HG03432 (cell line): ENCODE measurements at regions not wholly inside any gene's neighbourhood (a gene's known extent, or its start where the extent isn't known, plus 50 kb on each side); places are given as distances from the start of the nearest gene placed in this dataset.
A peak's percentile ranks its signal among the peaks of the same experiment; 100 is the strongest.

Source experiments
- ATAC-seq: cut with Tn5 transposase; IDR thresholded peaks from one replicate; pipeline ENCODE4 v1.9.1; 2021; ENCODE audit warnings: mild to moderate bottlenecking, moderate library complexity; ENCODE audit not compliant: unreplicated experiment

DNA sequence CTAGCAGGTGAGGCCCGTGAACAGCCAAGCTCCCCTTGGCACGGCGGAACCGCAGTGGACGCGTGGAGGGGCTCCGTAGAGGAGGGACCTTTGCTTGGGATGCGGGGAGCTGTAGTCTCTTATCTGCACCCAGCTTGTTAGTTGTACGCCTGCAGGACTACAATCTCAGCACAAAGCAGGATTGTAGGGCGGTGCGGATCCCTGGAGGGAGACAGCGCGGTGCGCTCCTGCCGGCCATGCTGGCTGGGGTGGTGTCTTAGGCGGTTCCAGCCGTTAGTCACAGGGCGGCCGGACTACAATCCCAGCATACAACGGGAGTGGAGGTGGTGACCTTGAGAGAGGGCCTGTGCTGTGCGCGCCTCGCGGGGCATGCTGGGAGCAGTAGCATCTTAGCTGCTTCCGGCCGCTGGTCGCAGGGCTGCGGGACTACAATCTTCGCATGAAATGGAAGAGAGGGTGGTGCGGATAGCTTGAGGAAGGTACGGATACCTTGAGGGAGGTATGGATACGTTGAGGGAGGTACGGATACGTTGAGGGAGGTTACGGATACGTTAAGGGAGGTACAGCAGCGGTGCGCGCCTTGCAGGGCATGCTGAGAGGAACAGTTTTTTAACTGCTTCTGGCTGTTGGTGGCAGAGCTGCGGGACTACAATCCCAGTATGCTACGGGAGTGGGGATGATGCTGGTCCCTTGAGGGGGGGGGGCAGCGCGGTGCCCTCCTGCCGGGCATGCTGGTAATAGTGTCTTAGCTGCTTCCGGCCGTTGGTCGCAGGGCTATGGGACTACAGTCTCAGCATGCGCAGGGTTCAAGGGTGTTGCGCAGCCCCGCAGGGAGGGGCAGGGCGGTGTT, 1419.1 kb downstream of the UQCRFS1 start:
- peak; percentile 90 for ATAC-seq

DNA sequence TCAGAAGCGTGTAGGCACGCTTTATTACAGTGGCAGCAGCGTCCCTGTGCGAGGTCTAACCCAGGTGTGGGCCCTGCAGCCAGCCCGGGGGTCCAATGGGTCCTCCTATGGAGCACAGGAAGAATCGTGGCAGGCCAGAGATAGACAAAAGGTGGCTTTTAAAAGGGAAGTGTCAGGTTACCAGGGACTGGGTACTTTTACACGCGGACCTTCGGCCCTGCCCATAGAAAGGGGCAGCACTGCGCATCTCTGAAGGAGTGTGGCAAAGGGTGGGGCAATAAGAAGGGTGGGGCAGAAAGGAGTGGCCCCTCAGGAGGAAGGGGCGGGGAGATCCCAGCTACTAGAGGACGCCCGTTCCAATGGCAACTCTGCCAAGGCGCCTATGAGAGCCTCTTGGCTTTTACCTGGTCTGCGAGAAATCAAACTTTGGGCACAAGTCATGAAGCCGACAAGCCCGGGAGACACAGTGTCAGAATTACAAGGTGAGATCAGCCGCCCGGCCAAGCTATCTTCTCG, 1419.8 kb downstream of the UQCRFS1 start:
- ATAC-seq: peak; percentile 77

GRCh38 chr19:27792576-27793127, 1420.3 kb downstream of the UQCRFS1 start:
- no peak for ATAC-seq

- ATAC-seq: no peak
Measured at GRCh38 chr19:27780367-27781075, 1432.4 kb downstream of the UQCRFS1 start.

GRCh38 chr19:27779954-27780353, 1433.0 kb downstream of the UQCRFS1 start:
- ATAC-seq: no peak

- no peak for ATAC-seq
Measured at GRCh38 chr19:27777726-27778125, 1435.2 kb downstream of the UQCRFS1 start.

DNA sequence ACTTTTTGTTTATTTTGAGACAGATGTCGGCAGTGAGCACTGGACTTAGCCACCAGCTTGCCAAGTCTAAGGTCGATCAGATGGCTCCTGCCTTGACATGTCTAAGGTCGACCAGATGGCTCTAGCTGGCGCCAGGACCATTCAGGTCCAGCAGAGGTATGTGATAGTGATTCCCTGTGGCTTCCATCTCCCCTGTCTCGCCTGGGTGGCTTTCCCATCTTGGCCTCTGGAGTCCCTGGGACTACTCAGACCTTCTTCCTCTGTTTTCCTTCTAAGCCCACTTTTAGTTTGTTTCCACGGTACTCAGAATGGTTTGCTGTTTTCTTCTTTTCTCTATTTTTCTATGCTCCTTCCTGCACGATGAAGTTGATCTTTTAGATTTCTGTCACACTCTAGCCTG, 1435.7 kb downstream of the UQCRFS1 start:
- no peak for ATAC-seq

- ATAC-seq: no peak
Measured at GRCh38 chr19:27776524-27776923, 1436.4 kb downstream of the UQCRFS1 start.

DNA sequence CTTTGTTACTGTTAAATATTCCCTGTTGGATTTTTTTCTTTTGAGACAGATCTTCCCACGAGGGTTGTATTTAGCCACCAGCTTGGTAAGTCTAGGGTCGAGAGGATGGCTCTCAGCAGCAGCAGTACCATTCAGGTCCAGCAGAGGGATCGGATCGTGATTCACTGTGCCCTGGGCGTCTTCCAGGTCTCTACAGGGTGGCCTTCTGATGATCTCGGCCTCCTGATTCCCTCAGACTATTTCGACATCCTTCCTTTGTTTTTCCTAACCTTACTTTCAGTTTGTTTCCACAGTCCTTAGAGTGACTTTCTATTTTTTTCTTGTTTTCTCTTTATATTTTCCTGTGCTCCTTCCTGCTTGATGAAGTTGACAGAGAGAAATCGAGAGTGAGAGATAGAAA, 1436.9 kb downstream of the UQCRFS1 start:
- no peak for ATAC-seq

GRCh38 chr19:27775395-27775794, 1437.6 kb downstream of the UQCRFS1 start:
- ATAC-seq: no peak

GRCh38 chr19:27774827-27775226, 1438.1 kb downstream of the UQCRFS1 start:
- ATAC-seq: no peak

DNA sequence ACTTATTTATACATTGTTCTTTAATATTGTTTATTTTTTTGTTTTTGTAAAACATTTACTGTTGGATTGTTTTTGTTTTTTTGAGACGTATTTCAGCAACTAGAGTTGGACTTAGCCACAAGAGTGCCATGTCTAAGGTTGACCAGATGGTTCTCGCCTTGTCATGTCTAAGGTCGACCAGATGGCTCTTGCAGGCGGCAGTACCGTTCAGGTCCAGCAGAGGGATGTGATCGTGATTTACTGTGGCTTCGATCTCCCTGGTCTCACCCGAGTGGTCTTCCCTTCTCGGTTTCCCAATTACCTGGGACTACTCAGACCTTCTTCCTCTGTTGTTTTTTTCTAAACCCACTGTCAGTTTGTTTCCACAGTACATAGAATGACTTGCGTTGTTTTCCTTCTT, 1438.6 kb downstream of the UQCRFS1 start:
- no peak for ATAC-seq

DNA sequence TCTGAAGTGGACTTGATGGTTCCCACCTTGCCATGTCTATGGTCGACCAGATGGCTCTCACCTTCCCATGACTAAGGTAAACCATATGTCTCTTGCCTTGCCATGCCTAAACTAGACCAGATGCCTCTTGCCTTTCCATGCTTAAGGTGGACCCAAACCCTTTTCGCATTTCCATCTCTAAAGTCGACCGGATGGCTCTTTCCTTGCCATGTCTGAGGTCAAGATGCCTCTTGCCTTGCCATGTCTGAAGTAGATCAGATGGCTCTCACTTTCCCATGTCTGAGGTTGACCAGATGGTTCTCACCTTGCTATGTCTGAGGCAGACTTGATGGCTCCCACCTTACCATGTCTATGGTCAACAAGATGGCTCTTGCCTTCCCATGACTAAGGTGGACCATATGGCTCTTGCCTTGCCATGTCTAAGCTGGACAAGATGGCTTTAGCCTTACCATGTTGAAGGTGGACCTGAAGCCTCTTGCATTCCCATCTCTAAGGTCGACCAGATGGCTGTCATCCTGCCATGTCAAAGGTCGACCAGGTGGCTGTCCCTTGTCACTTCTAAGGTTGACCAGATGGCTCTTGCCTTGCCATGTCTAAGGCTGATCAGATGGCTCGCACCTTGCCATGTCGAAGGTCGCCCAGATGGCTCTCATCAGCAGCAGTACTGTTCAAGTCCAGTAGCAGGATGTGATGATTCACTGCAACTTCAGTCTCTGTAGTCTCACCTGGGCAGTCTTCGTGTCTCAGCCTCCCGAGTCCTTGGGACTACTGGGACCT, 1439.4 kb downstream of the UQCRFS1 start:
- ATAC-seq: no peak

GRCh38 chr19:27772059-27772458, 1440.9 kb downstream of the UQCRFS1 start:
- ATAC-seq: no peak

- ATAC-seq: no peak
Measured at GRCh38 chr19:27770095-27770494, 1442.9 kb downstream of the UQCRFS1 start.

- no peak for ATAC-seq
Measured at GRCh38 chr19:27767234-27767633, 1445.7 kb downstream of the UQCRFS1 start.

DNA sequence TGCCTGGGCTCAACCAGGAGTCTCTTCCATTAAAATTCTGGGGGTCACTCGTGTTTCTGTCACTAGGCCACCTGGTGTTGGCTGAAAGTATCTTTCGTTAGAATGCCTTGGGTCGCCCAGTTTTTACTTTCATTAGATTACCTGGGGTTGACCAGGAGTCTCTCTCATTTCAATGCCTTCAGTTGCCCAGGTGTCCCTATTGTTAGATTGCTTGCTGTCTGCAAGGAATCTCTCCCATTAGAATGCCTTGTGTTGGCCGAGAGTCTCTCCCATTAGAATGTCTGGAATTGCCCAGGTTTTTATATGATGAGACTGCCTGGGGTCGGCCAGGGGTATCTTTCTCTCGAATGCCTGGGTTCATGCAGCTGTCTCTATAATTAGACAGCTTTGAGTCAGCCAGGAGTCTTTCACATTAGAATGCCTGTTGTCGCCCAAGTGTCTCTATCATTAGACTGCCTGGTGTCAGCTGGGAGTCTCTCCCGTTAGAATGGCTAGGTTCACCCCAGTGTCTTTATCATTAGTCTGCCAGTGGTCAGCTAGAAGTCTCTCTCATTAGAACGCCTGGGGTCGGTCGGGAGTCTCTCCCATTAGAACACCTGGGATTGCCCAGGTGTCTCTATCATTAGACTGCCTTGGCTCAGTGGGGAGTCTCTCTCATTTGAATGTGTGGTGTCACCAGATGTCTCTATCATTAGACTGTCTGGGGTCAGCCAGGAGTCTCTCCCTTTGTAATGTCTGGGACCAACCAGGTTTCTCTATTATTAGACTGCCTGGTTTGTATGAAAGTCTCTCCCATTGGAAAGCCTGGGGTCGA, 1446.8 kb downstream of the UQCRFS1 start:
- no peak for ATAC-seq

GRCh38 chr19:27765397-27765796, 1447.6 kb downstream of the UQCRFS1 start:
- no peak for ATAC-seq

GRCh38 chr19:27764186-27764804, 1448.7 kb downstream of the UQCRFS1 start:
- ATAC-seq: no peak

DNA sequence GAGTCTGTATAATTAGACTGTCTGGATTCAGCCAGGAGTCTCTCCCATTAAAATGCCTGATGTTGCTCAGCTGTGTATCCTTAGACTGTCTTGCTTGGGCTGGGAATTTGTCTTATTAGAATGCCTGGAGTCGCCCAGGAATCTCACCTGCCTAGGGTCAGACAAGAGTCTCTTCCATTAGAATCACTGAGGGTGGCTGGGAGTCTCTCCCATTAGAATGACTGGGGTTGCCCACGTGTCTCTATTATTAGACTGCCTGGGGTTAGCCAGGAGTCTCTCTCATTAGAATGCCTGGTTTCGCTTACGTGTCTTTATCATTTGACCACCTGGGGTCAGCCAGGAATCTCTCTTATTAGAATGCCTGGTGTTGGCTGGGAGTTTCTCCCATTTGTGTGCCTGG, 1450.0 kb downstream of the UQCRFS1 start:
- no peak for ATAC-seq
